Spleen (tissue), 11 donors: ENCODE measurements at regions not wholly inside any gene's neighbourhood (a gene's known extent, or its start where the extent isn't known, plus 50 kb on each side); places are given as distances from the start of the nearest gene placed in this dataset.
A peak's percentile ranks its signal among the peaks of the same experiment; 100 is the strongest.

Experiments used
- DNase-seq: peaks from one replicate; pipeline ENCODE4 v3.0.0-alpha.2; 2020
- H3K27ac ChIP-seq, 8 donors: fragments of 200-600 bp; sonication (generic) in 7 of 8; 1 replicate in 4 of 8; 2 replicates in 4 of 8; pipeline versions ENCODE4 v1.5.0 to v1.8.0; 2016 to 2021; ENCODE audit warnings: inconsistent platforms in 4 of 8, mild to moderate bottlenecking in 4 of 8, moderate library complexity in 1 of 8
- H3K27me3 ChIP-seq, 7 donors: fragments of 200-600 bp; sonication (generic) in 6 of 7; replicated peaks in 1 of 7; 1 replicate in 4 of 7; 2 replicates in 3 of 7; pipeline versions ENCODE4 v1.5.0 to v1.8.0; 2016 to 2021; ENCODE audit warnings: inconsistent platforms in 3 of 7, mild to moderate bottlenecking in 1 of 7
- H3K36me3 ChIP-seq, 6 donors: fragments of 200-600 bp; sonication (generic) in 5 of 6; 1 replicate in 4 of 6; 2 replicates in 2 of 6; pipeline versions ENCODE4 v1.5.0 to v1.8.0; 2016 to 2021; ENCODE audit warnings: inconsistent platforms in 2 of 6
- H3K4me1 ChIP-seq, 6 donors: fragments of 200-600 bp; sonication (generic) in 5 of 6; 1 replicate in 3 of 6; 2 replicates in 3 of 6; pipeline versions ENCODE4 v1.5.0 to v1.8.0; 2016 to 2021; ENCODE audit warnings: inconsistent platforms in 3 of 6
- H3K4me3 ChIP-seq, 8 donors: fragments of 200-600 bp; sonication (generic) in 7 of 8; 1 replicate in 4 of 8; 2 replicates in 4 of 8; pipeline versions ENCODE4 v1.5.0 to v1.8.0; 2016 to 2021; ENCODE audit warnings: inconsistent platforms in 4 of 8, mild to moderate bottlenecking in 4 of 8, moderate library complexity in 2 of 8
- H3K9me3 ChIP-seq, 8 donors: fragments of 200-600 bp; sonication (generic) in 7 of 8; 1 replicate in 4 of 8; 2 replicates in 4 of 8; pipeline versions ENCODE4 v1.5.0 to v1.8.0; 2016 to 2021; ENCODE audit warnings: inconsistent platforms in 4 of 8
- POLR2A ChIP-seq, 3 donors: fragments of 450-650 bp; IDR thresholded peaks; one replicate each; pipeline ENCODE4 v1.5.1; 2017; ENCODE audit warnings: antibody characterized with exemption in 3 of 3, mild to moderate bottlenecking in 1 of 3
- POLR2AphosphoS5 ChIP-seq, 3 donors: sonication (generic); formaldehyde crosslinking; IDR thresholded peaks; one replicate each; pipeline ENCODE4 v1.5.1; 2017; ENCODE audit warnings: antibody characterized with exemption in 3 of 3
- WGBS, 5 donors: extraction: QIAGEN DNeasy Blood & Tissue Kit in 3 of 5; methylation state at CpG; one replicate each; pipeline versions ENCODE4 v1.1.5 to v1.1.7; 2013 to 2018; 5-methylcytosine and 5-hydroxymethylcytosine counted together
- intact Hi-C: fragments of 100-400 bp; cut with DNase I; formaldehyde crosslinking; loops from one replicate; pipeline ENCODE4 v1.15.0; 2023; ENCODE audit warnings: low total_unique reads
- TF ChIP-seq, protein P1 (sequence below), 11 experiments: fragments of 200-600 bp in 7 of 11; fragments of 450-650 bp in 4 of 11; sonication (generic) in 4 of 11; IDR thresholded peaks in 8 of 11; conservative IDR thresholded peaks in 3 of 11; 1 replicate in 7 of 11; 2 replicates in 4 of 11; pipeline versions ENCODE4 v1.4.0 to v1.8.0; 2016 to 2021; ENCODE audit warnings: antibody characterized with exemption in 11 of 11, inconsistent platforms in 4 of 11, mild to moderate bottlenecking in 1 of 11
- donor health status: healthy with polysubstance abuse.
- donor health status: DM: no; HTN: no; CAD: no; lungs with moderate emphysema.
- donor health status: DM: no; HTN: no; CAD: no.
- donor health status: Bipolar disorder and iron deficiency.
- donor health status: healthy.
- donor health status: DM: no; HTN: no; CAD: no.
- donor health status: DM: yes; HTN: yes; CAD: no.

DNA sequence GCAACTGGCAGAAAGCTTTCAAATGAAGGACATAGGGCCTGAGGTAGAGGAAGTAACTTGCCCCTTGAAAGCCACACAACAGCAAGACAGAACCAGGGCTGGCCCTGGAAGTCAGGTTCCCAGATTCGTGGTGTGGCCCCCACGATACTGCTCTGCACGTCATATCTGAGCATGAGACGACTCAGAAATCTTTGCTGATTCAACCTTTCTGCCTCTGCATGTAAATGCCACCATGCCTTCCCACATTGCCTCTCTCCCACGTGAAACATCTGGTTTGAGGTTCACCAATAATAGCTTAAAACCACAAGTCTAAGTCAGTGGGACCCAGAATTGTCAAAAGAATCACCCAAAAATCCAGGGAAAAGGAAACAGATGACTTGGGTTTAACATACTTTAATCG, 214.0 kb upstream of the TRIB2 start:
- Histone ChIP-seq H3K27ac (peak overlapping the region; percentile 36 to 77 (median 72)), H3K4me3 (no peak overlapping the region), H3K27me3 (no peaks in the 10 kb centered on the region), H3K36me3 (no peaks in the 10 kb centered on the region), H3K9me3 (no peaks in the 10 kb centered on the region), H3K4me1 (peaks cover 23 to 70% (median 45%) of the 10 kb centered on the region in 6 donors)
- intact Hi-C loops = no loop called here
- TF ChIP-seq POLR2A (IDR thresholded peaks at IDR 0.05) (no peak), POLR2AphosphoS5 (IDR thresholded peaks at IDR 0.05) (no peak)
- TF ChIP-seq, protein P1, sequence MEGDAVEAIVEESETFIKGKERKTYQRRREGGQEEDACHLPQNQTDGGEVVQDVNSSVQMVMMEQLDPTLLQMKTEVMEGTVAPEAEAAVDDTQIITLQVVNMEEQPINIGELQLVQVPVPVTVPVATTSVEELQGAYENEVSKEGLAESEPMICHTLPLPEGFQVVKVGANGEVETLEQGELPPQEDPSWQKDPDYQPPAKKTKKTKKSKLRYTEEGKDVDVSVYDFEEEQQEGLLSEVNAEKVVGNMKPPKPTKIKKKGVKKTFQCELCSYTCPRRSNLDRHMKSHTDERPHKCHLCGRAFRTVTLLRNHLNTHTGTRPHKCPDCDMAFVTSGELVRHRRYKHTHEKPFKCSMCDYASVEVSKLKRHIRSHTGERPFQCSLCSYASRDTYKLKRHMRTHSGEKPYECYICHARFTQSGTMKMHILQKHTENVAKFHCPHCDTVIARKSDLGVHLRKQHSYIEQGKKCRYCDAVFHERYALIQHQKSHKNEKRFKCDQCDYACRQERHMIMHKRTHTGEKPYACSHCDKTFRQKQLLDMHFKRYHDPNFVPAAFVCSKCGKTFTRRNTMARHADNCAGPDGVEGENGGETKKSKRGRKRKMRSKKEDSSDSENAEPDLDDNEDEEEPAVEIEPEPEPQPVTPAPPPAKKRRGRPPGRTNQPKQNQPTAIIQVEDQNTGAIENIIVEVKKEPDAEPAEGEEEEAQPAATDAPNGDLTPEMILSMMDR (IDR thresholded peaks at IDR 0.05 in 8 of 11, conservative IDR thresholded peaks at IDR 0.05 in 3 of 11) = no peak
- WGBS, 5 donors = 29 to 35% (median 29%) methylated on average over 6 of the region's 6 CpGs
- DNase-seq = no peak

DNA sequence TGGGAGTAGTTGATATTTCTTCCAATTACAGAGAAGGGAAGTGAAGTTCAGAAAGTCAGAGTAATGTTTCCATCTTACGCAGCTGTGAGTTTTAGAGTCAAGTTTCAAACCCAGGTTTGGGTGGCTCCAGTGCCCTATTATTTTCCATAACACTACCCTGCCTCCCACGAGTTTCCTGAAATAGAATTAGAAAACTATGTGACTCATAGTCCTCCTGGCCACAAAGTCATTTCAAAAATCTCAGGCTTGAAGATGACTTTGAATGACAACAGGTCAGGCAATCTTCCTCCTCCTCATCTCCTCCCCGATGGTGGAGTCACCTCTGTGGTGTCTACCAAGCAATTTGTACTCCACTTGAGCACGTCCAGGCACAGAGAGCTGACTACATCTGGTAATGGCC, 212.3 kb upstream of the TRIB2 start:
- intact Hi-C loops = no loop called here
- 57 to 71% (median 62%) methylated on average over 4 of the region's 4 CpGs for WGBS, 5 donors
- peaks cover 23 to 67% (median 41%) of the 10 kb centered on the region in 6 donors for H3K4me1 ChIP-seq

DNA sequence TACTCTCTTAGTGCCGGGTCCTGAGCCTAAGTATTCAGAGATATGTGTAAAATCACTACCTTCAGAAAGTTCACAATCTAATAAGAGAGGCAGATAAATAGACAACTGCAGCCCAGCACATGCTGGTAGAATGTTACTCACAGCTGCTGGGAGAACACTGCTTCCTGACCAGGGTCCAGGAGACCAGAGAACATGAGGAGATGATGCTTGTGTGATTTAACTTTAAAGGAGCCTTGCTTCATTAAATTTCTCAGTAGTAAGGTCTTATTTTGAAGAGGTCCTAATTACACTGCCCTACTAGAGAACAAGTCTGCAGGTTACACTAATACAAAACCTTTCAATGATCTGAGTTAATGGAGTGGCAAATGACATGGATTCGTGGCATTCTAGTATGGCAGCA, 209.9 kb upstream of the TRIB2 start:
- Histone ChIP-seq H3K9me3 (no peaks in the 10 kb centered on the region), H3K27me3 (no peaks in the 10 kb centered on the region), H3K27ac (no peak overlapping the region), H3K36me3 (no peaks in the 10 kb centered on the region), H3K4me3 (no peak overlapping the region), H3K4me1 (peaks cover 11 to 43% (median 24%) of the 10 kb centered on the region in 6 donors)
- TF ChIP-seq POLR2A (IDR thresholded peaks at IDR 0.05) (no peak), POLR2AphosphoS5 (IDR thresholded peaks at IDR 0.05) (no peak)
- TF ChIP-seq, protein P1 (IDR thresholded peaks at IDR 0.05 in 8 of 11, conservative IDR thresholded peaks at IDR 0.05 in 3 of 11) = no peak
- DNase-seq = no peak
- intact Hi-C loops = no loop called here
- 77 to 88% (median 84%) methylated on average over 2 of the region's 2 CpGs for WGBS, 5 donors

More for the DNA sequence above, 212.3 kb upstream of the TRIB2 start:
- Histone ChIP-seq H3K27me3 (no peaks in the 10 kb centered on the region), H3K36me3 (no peaks in the 10 kb centered on the region), H3K9me3 (no peaks in the 10 kb centered on the region), H3K27ac (no peak overlapping the region), H3K4me3 (no peak overlapping the region)
- no peak for DNase-seq
- TF ChIP-seq, protein P1 (IDR thresholded peaks at IDR 0.05 in 8 of 11, conservative IDR thresholded peaks at IDR 0.05 in 3 of 11) = no peak
- TF ChIP-seq POLR2A (IDR thresholded peaks at IDR 0.05) (no peak), POLR2AphosphoS5 (IDR thresholded peaks at IDR 0.05) (no peak)

DNA sequence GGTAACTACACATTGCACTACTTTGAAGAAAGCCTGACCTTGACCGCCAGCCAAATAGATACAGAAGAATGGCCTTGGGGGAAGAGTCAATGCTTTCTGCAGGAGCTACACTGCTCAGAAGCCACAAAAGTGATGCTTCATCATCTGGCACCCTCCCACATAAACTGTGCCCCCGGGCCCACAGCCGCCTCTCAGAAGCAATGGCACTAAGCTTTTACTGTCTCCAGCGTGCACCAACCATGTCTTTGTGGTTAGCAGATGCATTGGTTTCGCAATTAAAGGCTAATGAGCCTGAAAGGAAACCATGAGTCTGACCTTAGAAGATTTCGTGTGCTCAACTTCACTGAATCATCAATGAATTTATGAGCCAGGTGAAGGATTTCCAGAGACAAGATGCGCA, 209.4 kb upstream of the TRIB2 start:
- Histone ChIP-seq H3K27me3 (no peaks in the 10 kb centered on the region), H3K9me3 (no peaks in the 10 kb centered on the region), H3K27ac (no peak overlapping the region), H3K36me3 (no peaks in the 10 kb centered on the region), H3K4me3 (no peak overlapping the region), H3K4me1 (peaks cover 6 to 38% (median 20%) of the 10 kb centered on the region in 6 donors)
- 22 to 41% (median 33%) methylated on average over 7 of the region's 7 CpGs for WGBS, 5 donors
- DNase-seq = no peak
- intact Hi-C loops = no loop called here
- TF ChIP-seq POLR2A (IDR thresholded peaks at IDR 0.05) = no peak
- TF ChIP-seq, protein P1 (IDR thresholded peaks at IDR 0.05 in 8 of 11, conservative IDR thresholded peaks at IDR 0.05 in 3 of 11) = no peak
- TF ChIP-seq POLR2AphosphoS5 (IDR thresholded peaks at IDR 0.05) = no peak
